ENCODE measurements at regions not wholly inside any gene's neighbourhood (a gene's known extent, or its start where the extent isn't known, plus 50 kb on each side); places are given as distances from the start of the nearest gene placed in this dataset.

- TF ChIP-seq CTCF (IDR thresholded peaks at IDR 0.05) (no peak), POLR2A (IDR thresholded peaks at IDR 0.05) (no peak)
Observed at GRCh38 chr14:73774671-73775070, 60.5 kb upstream of the PNMA1 start.
